ENCODE measurements at regions not wholly inside any gene's neighbourhood (a gene's known extent, or its start where the extent isn't known, plus 50 kb on each side); places are given as distances from the start of the nearest gene placed in this dataset.

DNA sequence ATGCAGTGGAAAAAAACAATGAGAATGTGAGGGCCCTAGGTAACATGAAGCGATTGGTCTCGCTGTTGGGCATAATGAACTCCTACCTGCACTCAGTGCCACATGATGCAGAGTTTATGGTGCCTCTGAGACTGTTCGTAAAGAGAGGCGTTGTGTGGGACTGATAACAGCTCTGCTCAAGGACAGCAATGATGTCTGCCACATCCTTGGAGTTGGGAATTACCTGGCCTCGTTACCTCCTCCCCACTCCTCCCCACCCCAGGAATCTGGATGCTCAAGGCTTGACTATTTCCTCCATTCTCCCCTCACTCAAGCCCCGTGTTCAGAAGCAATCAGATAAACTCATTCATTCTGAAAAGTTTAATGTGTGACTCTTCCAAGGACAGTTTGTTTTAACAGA, 148.0 kb upstream of the JADE1 start:
- BruUV-seq (replicated peaks) = no TSS peak
- POLR2A ChIA-PET = interaction anchor here (0.9 kb wide), 1 partner anchor 109 kb away, joined by 3 read pairs; no protein-coding TSS in a partner anchor
- Mint-ChIP-seq H3K9me3 (ENCODE audit: unreplicated experiment) (no peaks in the 10 kb centered on the region), H3K36me3 (ENCODE audit: insufficient read depth, unreplicated experiment) (no peaks in the 10 kb centered on the region), H3K27ac (ENCODE audit: low read depth, unreplicated experiment) (no peak overlapping the region), H3K4me3 (ENCODE audit: unreplicated experiment) (no peak overlapping the region), H3K4me1 (ENCODE audit: insufficient read depth, unreplicated experiment) (peaks cover 13% of the 10 kb centered on the region), H3K27me3 (ENCODE audit: insufficient read depth, unreplicated experiment) (no peaks in the 10 kb centered on the region)
- TF ChIP-seq, protein P1, sequence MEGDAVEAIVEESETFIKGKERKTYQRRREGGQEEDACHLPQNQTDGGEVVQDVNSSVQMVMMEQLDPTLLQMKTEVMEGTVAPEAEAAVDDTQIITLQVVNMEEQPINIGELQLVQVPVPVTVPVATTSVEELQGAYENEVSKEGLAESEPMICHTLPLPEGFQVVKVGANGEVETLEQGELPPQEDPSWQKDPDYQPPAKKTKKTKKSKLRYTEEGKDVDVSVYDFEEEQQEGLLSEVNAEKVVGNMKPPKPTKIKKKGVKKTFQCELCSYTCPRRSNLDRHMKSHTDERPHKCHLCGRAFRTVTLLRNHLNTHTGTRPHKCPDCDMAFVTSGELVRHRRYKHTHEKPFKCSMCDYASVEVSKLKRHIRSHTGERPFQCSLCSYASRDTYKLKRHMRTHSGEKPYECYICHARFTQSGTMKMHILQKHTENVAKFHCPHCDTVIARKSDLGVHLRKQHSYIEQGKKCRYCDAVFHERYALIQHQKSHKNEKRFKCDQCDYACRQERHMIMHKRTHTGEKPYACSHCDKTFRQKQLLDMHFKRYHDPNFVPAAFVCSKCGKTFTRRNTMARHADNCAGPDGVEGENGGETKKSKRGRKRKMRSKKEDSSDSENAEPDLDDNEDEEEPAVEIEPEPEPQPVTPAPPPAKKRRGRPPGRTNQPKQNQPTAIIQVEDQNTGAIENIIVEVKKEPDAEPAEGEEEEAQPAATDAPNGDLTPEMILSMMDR (IDR thresholded peaks at IDR 0.05; ENCODE audit: unreplicated experiment) = no peak
- intact Hi-C loops (cut with micrococcal nuclease) = no loop called here
- CTCF ChIA-PET = no interaction called here
- no peak for DNase-seq (ENCODE audit: unreplicated experiment)

DNA sequence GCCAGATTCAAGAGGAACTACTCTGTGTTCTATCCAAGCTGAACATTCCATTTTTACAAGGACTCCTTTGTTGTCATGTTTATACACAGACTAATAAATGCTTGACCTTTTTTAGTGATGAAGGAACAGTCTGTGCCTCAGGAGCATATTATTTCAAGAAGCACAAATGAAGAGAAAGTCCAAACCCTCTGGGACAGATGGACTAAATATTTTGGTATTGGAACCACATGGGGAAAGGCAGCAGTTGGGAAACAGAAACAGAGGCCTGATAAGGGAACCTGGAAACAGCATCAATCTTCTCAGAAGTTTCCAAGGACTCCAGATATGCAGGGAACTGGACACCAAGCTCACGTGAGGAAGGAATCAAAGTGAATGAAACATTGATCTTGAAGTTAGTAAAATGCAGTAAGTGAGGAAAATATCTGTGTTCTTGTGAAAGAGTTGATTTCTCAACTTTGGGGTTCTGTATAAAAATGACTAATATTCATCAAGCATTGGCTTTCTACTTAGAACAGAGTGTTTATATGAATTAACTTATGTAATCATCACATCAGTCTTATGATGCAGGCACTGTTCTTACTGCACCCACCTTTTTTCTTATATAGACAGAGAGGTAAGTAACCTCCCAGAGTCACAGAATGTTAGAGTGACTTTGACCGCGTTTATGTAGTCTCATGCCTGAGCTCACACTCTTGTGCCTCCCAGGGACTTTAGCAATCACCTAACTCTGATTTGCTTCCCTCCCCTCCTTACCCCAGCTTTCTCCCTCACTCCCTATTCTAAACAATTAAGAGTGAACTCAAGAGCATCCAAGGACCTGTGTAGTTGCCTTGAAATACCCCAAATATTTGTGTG, 148.9 kb upstream of the JADE1 start:
- TF ChIP-seq, protein P1 (IDR thresholded peaks at IDR 0.05; ENCODE audit: unreplicated experiment) = no peak
- POLR2A ChIA-PET = interaction anchor here (0.9 kb wide), 1 partner anchor 108 kb away, joined by 3 read pairs; no protein-coding TSS in a partner anchor
- peak; percentile 55 for DNase-seq (ENCODE audit: unreplicated experiment)
- Mint-ChIP-seq H3K36me3 (ENCODE audit: insufficient read depth, unreplicated experiment) (no peaks in the 10 kb centered on the region), H3K4me1 (ENCODE audit: insufficient read depth, unreplicated experiment) (peaks cover 13% of the 10 kb centered on the region), H3K4me3 (ENCODE audit: unreplicated experiment) (no peak overlapping the region), H3K27ac (ENCODE audit: low read depth, unreplicated experiment) (peak overlapping the region; percentile 43), H3K9me3 (ENCODE audit: unreplicated experiment) (no peaks in the 10 kb centered on the region), H3K27me3 (ENCODE audit: insufficient read depth, unreplicated experiment) (no peaks in the 10 kb centered on the region)
- CTCF ChIA-PET = no interaction called here
- intact Hi-C loops (cut with micrococcal nuclease) = no loop called here
- BruUV-seq (replicated peaks) = no TSS peak

DNA sequence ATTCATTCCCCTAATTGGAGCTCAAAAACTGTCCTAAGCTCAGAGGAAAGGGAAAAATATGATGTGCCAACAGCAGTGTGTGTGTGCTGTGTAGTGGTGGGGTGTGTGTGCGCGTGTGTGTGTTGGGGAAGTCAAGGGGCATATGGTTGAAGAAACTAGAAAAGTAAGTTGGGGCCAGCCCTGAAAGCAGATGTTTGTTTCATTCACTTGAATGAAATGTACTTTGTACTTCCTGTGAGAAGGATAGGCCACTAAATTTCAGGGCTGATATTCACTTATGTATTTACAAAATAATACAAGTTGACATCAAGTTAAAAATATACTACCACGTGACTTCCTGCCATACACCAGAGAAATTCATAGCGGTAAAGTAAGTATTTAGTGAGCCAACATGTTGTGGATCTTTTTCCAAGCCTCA, 151.3 kb upstream of the JADE1 start:
- no TSS peak for BruUV-seq (replicated peaks)
- Mint-ChIP-seq H3K9me3 (ENCODE audit: unreplicated experiment) (peaks cover 7% of the 10 kb centered on the region), H3K27ac (ENCODE audit: low read depth, unreplicated experiment) (no peak overlapping the region), H3K27me3 (ENCODE audit: insufficient read depth, unreplicated experiment) (no peaks in the 10 kb centered on the region), H3K36me3 (ENCODE audit: insufficient read depth, unreplicated experiment) (no peaks in the 10 kb centered on the region), H3K4me3 (ENCODE audit: unreplicated experiment) (no peak overlapping the region), H3K4me1 (ENCODE audit: insufficient read depth, unreplicated experiment) (peaks cover 13% of the 10 kb centered on the region)
- intact Hi-C loops (cut with micrococcal nuclease) = no loop called here
- POLR2A ChIA-PET = interaction anchor here (1.1 kb wide), 1 partner anchor 9 kb away, joined by 3 read pairs; no protein-coding TSS in a partner anchor
- CTCF ChIA-PET = interaction anchor here (0.6 kb wide), 1 partner anchor 154 kb away, joined by 4 read pairs; no protein-coding TSS in a partner anchor
- TF ChIP-seq, protein P1 (IDR thresholded peaks at IDR 0.05; ENCODE audit: unreplicated experiment) = no peak
- DNase-seq (ENCODE audit: unreplicated experiment) = no peak

DNA sequence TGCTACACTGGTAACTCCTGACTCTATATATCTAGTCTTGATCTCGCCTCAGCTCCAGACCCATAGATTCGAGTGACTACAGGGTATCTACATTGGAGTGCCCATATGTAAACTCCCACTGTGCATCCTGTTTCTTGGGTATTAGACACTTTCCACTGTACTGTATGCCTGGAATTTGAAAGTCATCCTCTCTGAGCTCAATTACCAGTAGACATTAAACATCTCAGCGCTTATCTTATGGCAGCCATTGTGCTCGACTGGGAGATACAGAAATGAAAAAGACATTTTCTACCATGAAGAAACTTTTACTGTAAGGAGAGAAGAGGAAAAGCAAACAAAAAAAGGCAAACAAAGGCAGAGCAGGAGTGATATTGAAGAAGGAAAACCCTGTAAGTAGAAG, 151.9 kb upstream of the JADE1 start:
- Mint-ChIP-seq H3K9me3 (ENCODE audit: unreplicated experiment) (peaks cover 7% of the 10 kb centered on the region), H3K36me3 (ENCODE audit: insufficient read depth, unreplicated experiment) (no peaks in the 10 kb centered on the region), H3K27me3 (ENCODE audit: insufficient read depth, unreplicated experiment) (no peaks in the 10 kb centered on the region), H3K4me1 (ENCODE audit: insufficient read depth, unreplicated experiment) (peaks cover 13% of the 10 kb centered on the region), H3K4me3 (ENCODE audit: unreplicated experiment) (no peak overlapping the region), H3K27ac (ENCODE audit: low read depth, unreplicated experiment) (no peak overlapping the region)
- ChIA-PET CTCF (no interaction called here), POLR2A (interaction anchor here (0.5 to 1.1 kb wide), 2 partner anchors 10 to 25 kb away, joined by 3 read pairs; no protein-coding TSS in a partner anchor)
- intact Hi-C loops (cut with micrococcal nuclease) = no loop called here
- no TSS peak for BruUV-seq (replicated peaks)
- TF ChIP-seq, protein P1 (IDR thresholded peaks at IDR 0.05; ENCODE audit: unreplicated experiment) = no peak
- no peak for DNase-seq (ENCODE audit: unreplicated experiment)

Data from MCF 10A (cell line).